GM23338 (cell line): ENCODE measurements at regions not wholly inside any gene's neighbourhood (a gene's known extent, or its start where the extent isn't known, plus 50 kb on each side); places are given as distances from the start of the nearest gene placed in this dataset.

Experiments used
- ATAC-seq: fragments of 200-7000 bp; cut with Tn5 transposase; 3 replicates; pipeline ENCODE4 v1.9.1; 2020
- DNase-seq: peaks from one replicate; pipeline ENCODE4 v3.0.0-alpha.2; 2015; ENCODE audit warnings: low spot score
- H2AFZ ChIP-seq: fragments of 200-600 bp; sonication (generic); 2 replicates; pipeline ENCODE4 v1.8.0; 2016; ENCODE audit warnings: antibody characterized with exemption, mild to moderate bottlenecking, moderate library complexity
- H3F3A ChIP-seq: fragments of 200-600 bp; sonication (generic); replicated peaks from 2 replicates; pipeline ENCODE4 v1.8.0; 2017; ENCODE audit warnings: antibody characterized with exemption, mixed run types, low read depth
- H3K27ac ChIP-seq: fragments of 200-600 bp; sonication (generic); 2 replicates; pipeline ENCODE4 v1.6.1; 2016; ENCODE audit warnings: low read depth
- H3K27me3 ChIP-seq: fragments of 200-600 bp; sonication (generic); 2 replicates; pipeline ENCODE4 v1.8.0; 2016; ENCODE audit warnings: mild to moderate bottlenecking, mixed run types, moderate library complexity; ENCODE audit not compliant: insufficient read depth
- H3K36me3 ChIP-seq: fragments of 200-600 bp; sonication (generic); 2 replicates; pipeline ENCODE4 v1.8.0; 2016; ENCODE audit warnings: mild to moderate bottlenecking; ENCODE audit not compliant: insufficient read depth
- H3K4me1 ChIP-seq: fragments of 200-600 bp; sonication (generic); 2 replicates; pipeline ENCODE4 v1.8.0; 2016; ENCODE audit warnings: mild to moderate bottlenecking, moderate library complexity; ENCODE audit not compliant: insufficient read depth
- H3K4me2 ChIP-seq: fragments of 200-600 bp; sonication (generic); 2 replicates; pipeline ENCODE4 v1.7.1; 2017; ENCODE audit warnings: mixed run types
- H3K4me3 ChIP-seq: fragments of 200-600 bp; sonication (generic); 2 replicates; pipeline ENCODE4 v1.6.1; 2016; ENCODE audit warnings: mixed run types
- H3K79me2 ChIP-seq: fragments of 200-600 bp; sonication (generic); replicated peaks from 2 replicates; pipeline ENCODE4 v1.8.0; 2017; ENCODE audit warnings: mild to moderate bottlenecking; ENCODE audit not compliant: insufficient read depth
- H3K9me2 ChIP-seq: fragments of 200-600 bp; sonication (generic); 2 replicates; pipeline ENCODE4 v1.8.0; 2017; ENCODE audit not compliant: insufficient read depth
- H4K20me1 ChIP-seq: fragments of 200-600 bp; sonication (generic); replicated peaks from 2 replicates; pipeline ENCODE4 v1.8.0; 2017; ENCODE audit warnings: mild to moderate bottlenecking; ENCODE audit not compliant: insufficient read depth
- H3K27ac Mint-ChIP-seq: 2 replicates; pipeline ENCODE4 v1.8.0; 2020; ENCODE audit warnings: inconsistent platforms, mild to moderate bottlenecking, moderate library complexity, mixed read lengths
- H3K27me3 Mint-ChIP-seq: 3 replicates; pipeline ENCODE4 v1.8.0; 2022; ENCODE audit warnings: low read depth, mild to moderate bottlenecking, moderate library complexity, mixed read lengths, inconsistent platforms; ENCODE audit not compliant: insufficient read depth, poor library complexity
- H3K36me3 Mint-ChIP-seq: 3 replicates; pipeline ENCODE4 v1.8.0; 2021; ENCODE audit warnings: low read depth, mild to moderate bottlenecking, inconsistent platforms, moderate library complexity, mixed read lengths
- H3K4me1 Mint-ChIP-seq: 3 replicates; pipeline ENCODE4 v1.8.0; 2020; ENCODE audit warnings: mild to moderate bottlenecking, inconsistent platforms, mixed read lengths
- H3K4me3 Mint-ChIP-seq: 3 replicates; pipeline ENCODE4 v1.8.0; 2021; ENCODE audit warnings: moderate library complexity, mild to moderate bottlenecking, inconsistent platforms, mixed read lengths
- H3K9me3 Mint-ChIP-seq: 3 replicates; pipeline ENCODE4 v1.8.0; 2020; ENCODE audit warnings: moderate library complexity, mild to moderate bottlenecking, inconsistent platforms, mixed read lengths
- CREB1 ChIP-seq: fragments of 250-450 bp; sonication (Bioruptor Pico); IDR thresholded peaks from 2 replicates; pipeline ENCODE4 v1.5.0; 2020; ENCODE audit warnings: low read depth, mild to moderate bottlenecking, moderate library complexity
- CTCF ChIP-seq, 2 experiments: fragments of 200-600 bp in 1 of 2; sonication (generic) in 1 of 2; conservative IDR thresholded peaks; 2 replicates each; pipeline versions ENCODE4 v1.5.1 to v1.6.1; 2016 to 2017; ENCODE audit warnings: antibody characterized with exemption in 2 of 2, low read depth in 2 of 2, mild to moderate bottlenecking in 2 of 2, moderate library complexity in 1 of 2
- ETS1 ChIP-seq: IDR thresholded peaks from 2 replicates; pipeline ENCODE4 v1.6.1; 2016; ENCODE audit warnings: antibody characterized with exemption
- EZH2 ChIP-seq: fragments of 200-600 bp; sonication (generic); IDR thresholded peaks from one replicate; pipeline ENCODE4 v1.8.0; 2017; ENCODE audit warnings: antibody characterized with exemption, mild to moderate bottlenecking, low read depth; ENCODE audit not compliant: unreplicated experiment
- EZH2phosphoT487 ChIP-seq: fragments of 200-600 bp; sonication (generic); IDR thresholded peaks from one replicate; pipeline ENCODE4 v1.8.1; 2018; ENCODE audit warnings: antibody characterized with exemption; ENCODE audit not compliant: unreplicated experiment
- JUNB ChIP-seq: IDR thresholded peaks from one replicate; pipeline ENCODE4 v1.6.1; 2016; ENCODE audit warnings: antibody characterized with exemption; ENCODE audit not compliant: unreplicated experiment
- NANOG ChIP-seq: IDR thresholded peaks from 2 replicates; pipeline ENCODE4 v1.6.1; 2016; ENCODE audit warnings: antibody characterized with exemption, borderline replicate concordance
- POLR2AphosphoS5 ChIP-seq: IDR thresholded peaks from 2 replicates; pipeline ENCODE4 v1.6.1; 2016; ENCODE audit warnings: antibody characterized with exemption, low read depth
- REST ChIP-seq: IDR thresholded peaks from one replicate; pipeline ENCODE4 v1.6.1; 2018; ENCODE audit warnings: antibody characterized with exemption; ENCODE audit not compliant: unreplicated experiment
- STAT1 ChIP-seq: IDR thresholded peaks from one replicate; pipeline ENCODE4 v1.6.1; 2016; ENCODE audit warnings: antibody characterized with exemption; ENCODE audit not compliant: unreplicated experiment
- ZNF114 ChIP-seq: fragments of 250-450 bp; sonication (Bioruptor Pico); IDR thresholded peaks from 2 replicates; pipeline ENCODE4 v1.5.0; 2020; ENCODE audit warnings: mild to moderate bottlenecking, moderate library complexity
- ZNF331 ChIP-seq: fragments of 250-450 bp; sonication (Bioruptor Pico); IDR thresholded peaks from 2 replicates; pipeline ENCODE4 v1.5.0; 2020; ENCODE audit warnings: low read depth, mild to moderate bottlenecking, moderate library complexity
- ZNF462 ChIP-seq: fragments of 250-450 bp; sonication (Bioruptor Pico); IDR thresholded peaks from 2 replicates; pipeline ENCODE4 v1.5.0; 2020; ENCODE audit warnings: mild to moderate bottlenecking, moderate library complexity

GRCh38 chr10:123536176-123536845 lies 129.8 kb upstream of the GPR26 start:
- H3K27ac ChIP-seq: no peak overlapping the region
- no peaks in the 10 kb centered on the region for H3K79me2 ChIP-seq
- H3K27ac Mint-ChIP-seq: no peak overlapping the region
- H3K9me3 Mint-ChIP-seq: peaks cover 12% of the 10 kb centered on the region; the same call in 2 of the 3 replicates
- H3K36me3 Mint-ChIP-seq: no peaks in the 10 kb centered on the region
- H3K4me2 ChIP-seq: no peak overlapping the region
- peaks cover 3% of the 10 kb centered on the region for H3K27me3 Mint-ChIP-seq
- peaks cover 32% of the 10 kb centered on the region for H3K4me1 ChIP-seq
- no peak overlapping the region for H3K4me3 ChIP-seq
- H3K9me2 ChIP-seq: peaks cover 19% of the 10 kb centered on the region
- peaks cover 32% of the 10 kb centered on the region for H3K4me1 Mint-ChIP-seq
- no peak overlapping the region for H2AFZ ChIP-seq
- ATAC-seq: no peak
- no peak for TF ChIP-seq ZNF462 (CRISPR knock-in tag)
- TF ChIP-seq ZNF114 (CRISPR knock-in tag): no peak
- TF ChIP-seq EZH2: no peak
- TF ChIP-seq ZNF331 (CRISPR knock-in tag): no peak
- no peak for TF ChIP-seq CREB1 (CRISPR knock-in tag)
- TF ChIP-seq STAT1: no peak
- no peak for TF ChIP-seq CTCF (conservative IDR thresholded peaks at IDR 0.05; ENCODE audit: low read depth in 2 of 2)
- TF ChIP-seq EZH2phosphoT487: no peak
- no peak for TF ChIP-seq ETS1
- TF ChIP-seq REST: no peak
- no peak for TF ChIP-seq JUNB
- no peak for TF ChIP-seq NANOG
- TF ChIP-seq POLR2AphosphoS5: no peak
- no peak overlapping the region for H3K4me3 Mint-ChIP-seq
- no peak for DNase-seq
- H3K27me3 ChIP-seq: no peaks in the 10 kb centered on the region
- H3F3A ChIP-seq: no peaks in the 10 kb centered on the region; the same call in 1 of the 2 replicates
- no peaks in the 10 kb centered on the region for H3K36me3 ChIP-seq
- no peaks in the 10 kb centered on the region for H4K20me1 ChIP-seq
